HG02840 (cell line): ENCODE measurements at regions not wholly inside any gene's neighbourhood (a gene's known extent, or its start where the extent isn't known, plus 50 kb on each side); places are given as distances from the start of the nearest gene placed in this dataset.

Experiments used
- ATAC-seq: cut with Tn5 transposase; IDR thresholded peaks from one replicate; pipeline ENCODE4 v1.9.1; 2021; ENCODE audit warnings: mild to moderate bottlenecking, moderate library complexity, moderate number of reproducible peaks; ENCODE audit not compliant: unreplicated experiment, low FRiP score

- ATAC-seq, result no peak
Measured at GRCh38 chr6:105886066-105886813, 199.9 kb upstream of the PRDM1 start.

- ATAC-seq, result no peak
Measured at GRCh38 chr6:105884426-105884825, 201.7 kb upstream of the PRDM1 start.

DNA sequence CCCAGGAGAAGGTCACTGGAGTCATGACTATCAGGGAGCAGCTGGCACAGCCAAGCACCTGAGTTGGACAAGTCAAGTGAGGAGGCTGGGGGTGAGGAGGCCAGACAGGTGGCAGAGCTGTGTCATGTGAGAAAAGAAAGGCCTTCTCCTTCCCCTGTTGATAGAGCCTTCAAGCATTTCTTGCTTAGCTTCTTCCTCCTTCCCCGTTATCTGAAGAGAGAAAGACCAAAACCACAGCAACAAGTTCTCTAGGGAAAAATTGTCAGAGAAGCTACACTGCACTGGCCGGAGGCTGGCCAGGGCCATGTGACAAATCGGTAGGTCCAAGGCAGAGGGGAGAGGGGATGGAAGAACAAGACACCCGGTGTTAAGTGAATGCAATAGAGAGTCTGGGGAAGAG, 202.1 kb upstream of the PRDM1 start:
- ATAC-seq, result no peak

DNA sequence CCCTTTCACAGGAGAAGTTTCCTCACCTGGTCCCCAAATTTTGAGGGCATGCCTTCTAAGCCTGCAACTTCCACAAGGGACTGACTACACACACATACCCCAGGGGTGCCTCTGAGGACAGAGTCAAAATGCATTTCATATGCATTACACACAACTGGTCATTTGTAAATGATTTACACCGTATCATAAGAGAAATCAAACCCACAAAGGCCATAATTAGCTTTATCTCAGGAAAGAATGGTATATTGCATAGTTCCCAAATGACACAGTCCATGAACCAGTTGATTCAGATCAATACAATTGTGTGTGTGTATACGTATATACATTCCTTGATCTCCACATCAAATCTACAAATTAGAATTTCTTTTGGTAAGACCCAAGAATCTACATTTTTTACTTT, 203.3 kb upstream of the PRDM1 start:
- no peak for ATAC-seq

DNA sequence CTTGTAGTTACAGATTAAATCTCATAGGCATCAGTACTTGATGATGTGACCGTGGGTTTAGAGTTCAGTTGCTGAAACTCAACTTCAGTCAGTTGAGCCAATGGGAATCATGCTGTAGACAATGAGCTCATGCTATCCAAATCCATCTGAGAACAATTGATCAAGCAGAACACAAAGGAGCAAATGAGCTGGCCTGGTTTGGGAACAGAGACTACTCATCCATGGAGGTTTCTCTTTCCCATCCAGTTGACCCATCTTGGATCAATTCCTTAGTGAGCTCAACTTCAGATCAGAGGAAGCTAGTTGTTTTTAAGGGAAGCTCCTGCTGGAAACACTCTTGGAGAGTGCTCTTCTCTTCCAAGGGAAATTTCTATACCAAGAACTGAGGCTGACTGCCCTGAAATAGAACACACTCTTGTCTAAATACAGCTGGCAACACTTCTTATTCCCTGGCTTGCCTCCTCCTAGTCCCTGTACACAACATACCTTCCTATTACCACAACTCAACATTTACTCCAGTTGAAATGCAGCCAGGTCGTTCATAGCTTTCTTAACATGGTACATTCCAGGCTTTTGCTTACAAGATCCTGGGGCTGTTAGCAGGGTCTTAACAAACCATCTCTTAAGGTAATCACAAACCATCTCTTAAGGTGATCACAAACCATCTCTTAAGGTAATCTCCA, 203.9 kb upstream of the PRDM1 start:
- ATAC-seq, result no peak

DNA sequence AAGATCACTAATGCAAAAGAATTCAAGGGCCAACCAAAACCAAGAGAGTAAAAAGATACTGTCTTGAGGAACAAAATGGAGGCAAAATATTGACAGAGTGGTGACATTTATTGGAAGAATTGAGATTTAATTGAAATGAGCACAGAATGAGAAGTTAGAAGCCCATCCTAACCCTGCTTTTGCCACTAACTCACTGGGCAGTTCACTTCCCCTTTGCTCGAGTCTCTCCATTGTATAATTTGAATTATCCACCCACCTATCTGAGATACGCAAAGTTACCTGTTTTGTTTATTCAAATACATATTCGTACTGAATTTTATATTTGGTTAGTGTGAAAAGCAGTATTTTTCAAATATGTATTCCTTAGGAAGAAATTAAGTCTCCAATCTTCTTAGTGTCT, 204.5 kb upstream of the PRDM1 start:
- ATAC-seq, result no peak

- no peak for ATAC-seq
Measured at GRCh38 chr6:105880030-105880492, 206.1 kb upstream of the PRDM1 start.

DNA sequence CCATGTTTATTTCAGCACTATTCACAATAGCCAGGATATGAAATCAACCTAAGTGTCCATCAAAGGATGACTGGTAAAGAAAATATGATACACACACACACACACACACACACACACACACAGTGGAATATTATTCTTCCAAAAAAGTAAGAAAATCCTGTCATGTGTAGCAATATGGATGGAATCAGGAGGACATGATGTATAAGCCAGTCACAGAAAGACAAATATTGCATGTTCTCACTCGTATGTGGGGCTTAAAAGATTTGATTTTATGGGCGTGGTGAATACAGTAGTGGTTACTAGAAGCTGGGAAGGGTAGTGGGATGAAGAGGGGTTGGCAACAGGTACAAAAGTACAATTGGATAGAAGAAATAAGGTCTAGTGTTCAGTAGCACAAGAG, 207.0 kb upstream of the PRDM1 start:
- ATAC-seq, result no peak

DNA sequence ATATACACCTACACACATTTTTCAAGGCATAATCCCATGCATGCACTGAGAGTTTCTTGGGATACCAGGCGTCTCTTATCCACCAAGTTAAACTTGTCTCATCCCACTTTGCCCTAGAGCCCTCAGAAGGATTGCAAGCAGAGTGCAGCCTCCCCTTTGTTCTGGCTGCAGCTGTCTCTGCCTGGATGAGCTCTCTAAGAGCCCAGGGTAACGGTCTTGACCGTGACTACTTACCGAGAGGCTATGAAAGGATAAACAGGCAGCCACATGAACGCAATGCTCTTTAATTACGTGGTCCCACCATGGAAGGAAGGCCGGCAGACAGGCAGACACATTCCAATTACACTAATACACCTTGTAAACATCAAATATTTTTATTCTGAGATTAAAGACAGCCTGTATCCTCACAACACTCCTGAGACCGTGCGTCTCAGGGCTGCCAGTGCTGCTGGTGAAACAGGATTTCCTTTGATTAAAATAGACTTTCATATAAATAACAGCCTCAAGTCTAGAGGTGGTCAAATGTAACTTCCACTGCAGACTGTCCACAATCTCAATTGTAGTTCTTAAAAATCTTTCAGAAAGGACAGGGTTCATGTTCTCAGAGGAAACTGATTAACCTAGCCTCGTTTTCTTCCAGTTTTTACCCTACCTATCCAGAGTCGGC, 210.0 kb upstream of the PRDM1 start:
- no peak for ATAC-seq

DNA sequence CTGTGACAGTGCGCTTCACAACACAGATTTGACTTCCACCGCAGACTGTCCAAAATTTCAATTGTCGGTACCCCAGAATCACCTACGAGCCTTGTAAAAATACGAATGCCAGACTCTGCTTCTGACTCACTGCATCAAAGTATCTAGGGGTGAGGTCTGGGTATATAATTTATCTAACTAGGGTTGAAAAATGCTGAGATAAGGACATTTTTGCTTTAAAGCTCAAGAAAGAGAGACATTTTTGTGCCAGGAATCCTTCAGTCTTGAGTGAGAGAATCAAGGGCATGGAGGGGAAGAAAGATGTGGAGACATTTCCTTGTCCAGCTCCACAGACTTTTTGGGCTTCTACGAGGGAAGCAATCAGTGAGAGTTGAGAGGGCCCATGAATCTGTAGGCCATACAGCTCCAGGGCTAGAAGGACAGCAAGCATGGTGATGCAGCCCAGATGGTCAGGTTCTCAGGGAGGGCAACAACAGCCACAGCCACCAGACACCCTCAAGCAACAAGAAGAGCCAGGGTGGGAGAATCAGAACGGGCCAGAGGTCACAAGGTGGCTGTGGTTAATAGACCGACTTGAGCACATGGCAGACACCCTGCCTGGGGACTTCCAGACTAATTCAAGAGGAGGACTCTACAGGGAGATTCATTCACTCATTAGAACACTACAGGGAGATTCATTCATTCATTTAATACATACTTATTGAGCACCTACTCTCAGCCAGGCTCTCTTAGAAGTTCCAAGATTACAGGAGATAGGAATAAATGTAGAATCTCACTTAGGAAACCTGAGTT, 211.1 kb upstream of the PRDM1 start:
- no peak for ATAC-seq

DNA sequence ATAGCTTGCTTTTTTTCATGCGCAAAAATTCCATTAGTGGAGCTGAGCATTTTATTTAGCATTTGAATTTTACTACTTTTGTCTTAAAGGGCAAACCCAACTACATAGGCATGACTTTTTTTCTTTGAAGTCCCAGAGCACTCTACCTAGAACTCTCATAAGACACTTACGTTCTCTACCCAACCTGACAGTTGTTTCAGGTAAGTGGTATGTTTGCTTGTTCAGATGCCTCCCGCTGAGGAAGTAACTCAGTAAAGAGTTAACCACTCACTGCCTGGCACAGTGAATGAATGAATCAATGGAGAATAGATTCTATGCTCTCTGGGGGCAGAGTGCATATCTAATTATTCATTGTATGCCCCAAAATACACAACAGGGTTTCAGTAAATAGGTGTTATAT, 212.3 kb upstream of the PRDM1 start:
- no peak for ATAC-seq

GRCh38 chr6:105873211-105873704, 212.9 kb upstream of the PRDM1 start:
- ATAC-seq, result no peak

DNA sequence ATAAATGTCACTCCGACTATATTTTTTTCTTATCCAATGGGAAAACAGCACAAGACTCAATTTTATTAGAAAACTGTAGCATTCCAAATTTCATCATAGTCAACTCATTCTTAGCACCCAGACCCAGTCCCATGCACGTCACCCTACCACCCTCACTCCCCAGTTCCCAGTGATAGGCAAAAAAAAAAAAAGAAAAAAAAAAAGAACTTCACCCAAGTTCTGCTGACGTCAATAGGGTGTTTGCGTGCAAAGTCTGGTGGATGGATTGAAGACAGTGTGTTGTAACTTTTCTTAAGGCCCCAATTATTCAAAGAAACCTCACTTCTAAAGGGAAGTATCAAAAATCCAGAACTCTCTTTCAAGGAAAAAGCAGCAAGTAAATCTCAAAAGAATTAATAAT, 213.9 kb upstream of the PRDM1 start:
- no peak for ATAC-seq

DNA sequence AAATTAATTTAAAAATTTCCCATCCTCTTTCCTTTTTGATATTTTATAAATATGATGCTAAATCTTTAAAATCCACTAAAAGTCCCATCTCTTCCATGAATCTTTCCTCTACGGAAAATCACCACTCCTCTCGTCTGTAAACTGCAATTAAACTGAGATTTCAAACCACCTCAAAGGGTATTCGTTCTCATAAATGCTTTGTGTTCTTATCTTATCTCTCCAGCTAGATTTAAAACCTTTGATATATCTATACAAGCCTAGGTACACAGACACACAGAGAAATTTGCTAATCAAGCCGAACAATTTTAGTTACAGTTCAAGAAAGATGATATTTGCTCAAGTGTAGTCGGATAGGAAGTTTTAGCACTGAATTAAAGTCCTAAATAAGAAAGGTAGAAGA, 214.6 kb upstream of the PRDM1 start:
- ATAC-seq, result no peak

DNA sequence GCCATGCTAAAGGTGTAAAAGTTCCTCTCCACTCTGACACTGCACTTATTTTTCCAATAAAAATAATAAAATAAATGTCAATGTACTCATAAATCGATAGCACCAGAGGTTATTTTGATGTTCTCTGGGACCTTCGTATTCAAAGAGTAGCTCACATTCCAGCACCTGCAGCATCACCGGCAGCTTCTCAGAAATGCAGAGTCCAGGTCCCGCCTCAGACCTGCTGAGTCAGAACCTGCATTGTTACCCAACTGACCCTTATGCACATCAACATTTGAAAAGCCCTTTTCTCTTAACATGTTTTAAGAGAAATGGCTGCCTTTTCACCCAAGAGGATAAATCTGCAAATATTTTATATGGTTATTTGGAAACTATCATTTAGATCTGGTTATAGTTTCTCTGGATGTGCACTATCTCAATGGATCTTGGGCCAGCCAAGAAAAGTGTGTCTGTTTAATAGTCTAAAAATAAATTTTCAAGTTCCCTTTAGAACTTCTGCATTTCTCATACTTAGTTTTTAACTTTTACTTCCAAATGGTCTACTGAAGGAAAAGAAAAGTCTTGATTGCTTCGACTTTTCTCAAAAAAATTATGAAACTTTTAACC, 216.2 kb upstream of the PRDM1 start:
- no peak for ATAC-seq

GRCh38 chr6:105868823-105869460, 217.2 kb upstream of the PRDM1 start:
- ATAC-seq, result no peak

- ATAC-seq, result no peak
Measured at GRCh38 chr6:105867821-105868220, 218.3 kb upstream of the PRDM1 start.

GRCh38 chr6:105867277-105867676, 218.9 kb upstream of the PRDM1 start:
- ATAC-seq, result no peak

GRCh38 chr6:105862936-105863607, 223.1 kb upstream of the PRDM1 start:
- ATAC-seq, result no peak
